Activated T-cell treated with anti-CD3 and anti-CD28 coated beads, Interleukin-2, amount 50 U/mL, for 4 hours (primary cell): ENCODE measurements at regions not wholly inside any gene's neighbourhood (a gene's known extent, or its start where the extent isn't known, plus 50 kb on each side); places are given as distances from the start of the nearest gene placed in this dataset.
"Not testable (repeated sequence)": the region's sequence is repeated elsewhere in the genome, so short reads cannot be mapped to it uniquely, and the experiment has no call there.

Source experiments
- ATAC-seq, 2 donors: fragments of 200-7000 bp; cut with Tn5 transposase; one replicate each; pipeline ENCODE4 v1.10.0; 2021
- DNase-seq: peaks from one replicate; pipeline ENCODE4 v3.0.0-alpha.2; 2020
- H3K27me3 Mint-ChIP-seq: one replicate; pipeline ENCODE4 v1.8.0; 2021; ENCODE audit warnings: low read depth, mixed read lengths
- H3K36me3 Mint-ChIP-seq: one replicate; pipeline ENCODE4 v1.8.0; 2022; ENCODE audit warnings: mixed read lengths; ENCODE audit not compliant: insufficient read depth
- H3K4me1 Mint-ChIP-seq: one replicate; pipeline ENCODE4 v1.8.0; 2021; ENCODE audit warnings: low read depth, mixed read lengths
- H3K4me3 Mint-ChIP-seq: one replicate; pipeline ENCODE4 v1.8.0; 2021; ENCODE audit warnings: mild to moderate bottlenecking, moderate library complexity, mixed read lengths
- H3K9me3 Mint-ChIP-seq: one replicate; pipeline ENCODE4 v1.8.0; 2021; ENCODE audit warnings: mixed read lengths

DNA sequence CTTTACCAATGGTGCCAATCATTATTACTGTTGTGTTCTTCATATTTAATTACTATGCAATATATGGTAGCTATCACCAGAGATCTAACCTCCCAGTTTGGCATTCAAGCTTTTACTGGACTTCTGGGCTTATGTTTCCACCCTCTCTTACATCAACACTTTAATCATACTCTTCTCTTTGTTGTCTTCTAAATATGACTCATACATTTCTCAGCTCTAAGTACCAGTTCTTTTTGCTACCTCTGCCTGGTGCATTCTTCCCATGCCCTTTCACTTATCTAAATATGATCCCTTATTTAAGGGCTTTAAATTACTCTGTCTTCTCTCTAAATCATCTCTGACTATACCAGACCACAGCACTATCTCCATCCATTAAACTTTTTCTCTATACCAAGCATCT, 246.1 kb upstream of the CCDC196 start:
- Mint-ChIP-seq H3K9me3 (no peaks in the 10 kb centered on the region), H3K4me1 (no peaks in the 10 kb centered on the region), H3K4me3 (no peak overlapping the region), H3K27me3 (peaks cover 10% of the 10 kb centered on the region), H3K36me3 (no peaks in the 10 kb centered on the region)
- no peak for ATAC-seq
- DNase-seq, result no peak

DNA sequence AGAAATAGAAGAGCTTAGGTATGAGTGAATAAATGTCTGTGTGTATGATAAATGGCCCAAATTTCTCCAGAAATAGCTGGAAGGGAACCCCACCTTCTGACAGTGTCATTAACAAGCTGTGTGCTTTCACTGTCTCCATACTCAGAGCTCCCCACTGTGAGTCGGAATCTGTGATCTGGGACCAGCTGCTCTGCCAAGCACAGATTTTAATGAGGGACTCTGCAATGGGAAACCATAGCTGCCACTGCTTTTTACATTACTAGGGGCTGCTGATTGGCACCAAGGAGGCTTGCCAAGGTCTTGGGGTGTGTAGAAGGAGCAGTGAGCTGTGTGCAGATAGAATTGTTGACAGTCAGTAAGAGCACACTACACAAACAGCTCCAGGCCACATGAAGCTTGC, 244.2 kb upstream of the CCDC196 start:
- ATAC-seq (no peak), DNase-seq (no peak)
- Mint-ChIP-seq H3K4me1 (no peaks in the 10 kb centered on the region), H3K4me3 (no peak overlapping the region), H3K9me3 (no peaks in the 10 kb centered on the region), H3K36me3 (no peaks in the 10 kb centered on the region), H3K27me3 (peaks cover 5% of the 10 kb centered on the region)

DNA sequence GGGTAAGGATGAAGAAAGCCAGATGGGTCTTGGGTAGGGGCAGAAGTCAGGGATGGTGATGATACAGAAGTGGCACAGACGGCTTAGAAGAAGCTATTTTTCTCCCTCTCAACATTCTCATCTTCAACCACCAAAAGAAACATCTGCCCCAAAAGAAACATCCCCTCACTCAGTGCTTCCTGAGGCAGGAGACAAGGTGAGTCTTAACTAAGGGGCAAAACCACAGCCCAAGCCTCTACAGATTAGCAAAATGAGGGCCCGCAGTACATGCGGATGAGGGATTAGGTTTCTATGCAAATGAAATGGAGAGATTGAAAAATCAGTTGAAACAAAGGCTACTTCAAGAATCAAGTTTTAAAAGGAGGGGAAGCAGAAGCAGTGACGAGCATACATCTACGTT, 241.3 kb upstream of the CCDC196 start:
- ATAC-seq (no peak), DNase-seq (no peak)
- no peaks in the 10 kb centered on the region for H3K9me3 Mint-ChIP-seq
- no peaks in the 10 kb centered on the region for H3K4me1 Mint-ChIP-seq
- peaks cover 2% of the 10 kb centered on the region for H3K27me3 Mint-ChIP-seq
- no peaks in the 10 kb centered on the region for H3K36me3 Mint-ChIP-seq
- no peak overlapping the region for H3K4me3 Mint-ChIP-seq

DNA sequence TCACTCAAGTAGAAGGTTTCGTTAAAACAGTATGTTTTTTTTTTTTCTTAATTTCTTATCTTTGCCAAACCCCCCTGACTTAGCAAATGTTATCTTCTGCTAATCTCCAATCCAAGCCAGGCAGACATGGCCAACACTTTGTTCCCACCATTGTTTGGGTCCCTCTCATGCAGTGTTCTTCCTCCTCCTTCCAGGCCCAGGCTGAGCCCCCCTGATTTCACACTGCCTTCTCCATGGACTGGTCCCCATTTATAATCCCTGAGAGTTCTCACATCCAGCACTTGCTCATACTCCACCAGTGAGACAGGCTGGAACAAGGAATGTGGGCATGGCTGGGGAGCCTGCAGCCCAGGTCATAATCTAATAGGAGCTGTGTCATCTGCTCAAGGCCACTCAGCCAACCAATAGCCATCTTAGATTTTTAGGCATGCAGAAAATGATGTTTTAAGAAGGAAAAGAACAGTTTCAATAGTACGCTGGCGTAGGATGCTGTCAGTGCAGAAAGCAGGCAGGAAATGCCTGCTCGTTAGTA, 238.4 kb upstream of the CCDC196 start:
- no peak for DNase-seq
- H3K4me3 Mint-ChIP-seq, result no peak overlapping the region
- no peaks in the 10 kb centered on the region for H3K4me1 Mint-ChIP-seq
- ATAC-seq, result no peak
- H3K27me3 Mint-ChIP-seq, result peaks cover 2% of the 10 kb centered on the region
- no peaks in the 10 kb centered on the region for H3K9me3 Mint-ChIP-seq
- H3K36me3 Mint-ChIP-seq, result no peaks in the 10 kb centered on the region

DNA sequence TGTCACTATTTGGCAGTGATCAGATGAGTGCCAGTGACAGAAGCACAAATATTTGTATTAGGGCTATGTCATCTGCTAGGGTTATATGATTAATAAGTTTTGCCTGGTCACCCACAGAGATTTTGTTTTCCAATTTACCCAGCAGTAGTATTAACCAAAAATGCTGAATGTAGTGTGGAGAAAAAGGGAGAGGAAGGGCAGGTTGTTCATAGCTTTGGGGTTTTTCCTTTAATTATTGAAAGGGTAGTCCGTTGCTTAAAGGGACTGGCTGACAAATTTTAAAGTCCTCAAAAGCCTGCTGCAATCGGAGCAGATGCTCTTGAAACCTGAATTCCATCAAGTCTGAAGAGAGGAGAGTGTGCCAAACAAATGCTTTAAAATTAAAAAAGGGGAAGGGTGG, 237.9 kb upstream of the CCDC196 start:
- Mint-ChIP-seq H3K9me3 (no peaks in the 10 kb centered on the region), H3K4me1 (no peaks in the 10 kb centered on the region), H3K4me3 (no peak overlapping the region), H3K36me3 (no peaks in the 10 kb centered on the region), H3K27me3 (peaks cover 2% of the 10 kb centered on the region)
- DNase-seq, result no peak
- ATAC-seq, result no peak

DNA sequence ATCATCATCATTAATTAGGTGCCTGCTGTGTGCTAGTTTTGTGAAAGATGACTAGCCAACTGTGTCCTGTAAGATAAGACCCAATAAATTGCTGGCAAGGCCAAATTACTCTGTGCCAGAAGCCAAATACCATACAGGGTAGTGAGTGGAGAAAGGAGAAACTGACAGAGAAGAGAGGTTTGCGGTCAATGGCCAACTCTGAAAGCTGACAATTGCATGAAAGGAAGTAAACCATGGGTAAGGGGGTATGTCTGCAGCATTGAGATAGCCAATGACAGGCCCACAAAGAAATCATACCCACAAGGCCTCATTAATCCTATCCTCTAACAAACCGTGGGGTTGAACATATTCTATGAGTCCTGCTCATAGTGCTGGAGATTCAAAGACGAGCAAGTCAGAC, 236.6 kb upstream of the CCDC196 start:
- no peaks in the 10 kb centered on the region for H3K36me3 Mint-ChIP-seq
- H3K4me1 Mint-ChIP-seq, result no peaks in the 10 kb centered on the region
- no peaks in the 10 kb centered on the region for H3K9me3 Mint-ChIP-seq
- no peak for DNase-seq
- H3K27me3 Mint-ChIP-seq, result peaks cover 2% of the 10 kb centered on the region
- H3K4me3 Mint-ChIP-seq, result no peak overlapping the region
- ATAC-seq, result no peak

DNA sequence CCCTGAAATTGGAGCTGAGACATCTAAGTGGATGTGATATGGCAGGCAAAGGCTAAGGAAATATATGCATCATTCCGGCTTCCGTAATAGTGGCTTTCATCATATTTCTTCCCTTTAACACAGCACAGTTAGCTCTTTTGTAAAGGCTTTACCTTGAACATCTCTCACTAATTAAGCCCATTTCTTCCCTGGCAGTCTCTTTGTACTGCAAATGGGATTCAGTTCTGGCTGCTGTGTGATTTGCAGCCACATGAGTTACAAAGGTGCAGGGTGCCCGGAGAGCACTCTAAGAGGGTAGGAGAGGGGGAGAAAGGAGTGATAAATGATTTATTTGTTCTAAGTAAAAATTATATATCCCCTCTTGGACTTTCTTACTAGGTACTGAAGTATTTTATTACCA, 232.1 kb upstream of the CCDC196 start:
- Mint-ChIP-seq H3K27me3 (no peaks in the 10 kb centered on the region), H3K9me3 (no peaks in the 10 kb centered on the region), H3K4me3 (no peak overlapping the region), H3K36me3 (no peaks in the 10 kb centered on the region), H3K4me1 (no peaks in the 10 kb centered on the region)
- no peak for ATAC-seq
- DNase-seq, result no peak

DNA sequence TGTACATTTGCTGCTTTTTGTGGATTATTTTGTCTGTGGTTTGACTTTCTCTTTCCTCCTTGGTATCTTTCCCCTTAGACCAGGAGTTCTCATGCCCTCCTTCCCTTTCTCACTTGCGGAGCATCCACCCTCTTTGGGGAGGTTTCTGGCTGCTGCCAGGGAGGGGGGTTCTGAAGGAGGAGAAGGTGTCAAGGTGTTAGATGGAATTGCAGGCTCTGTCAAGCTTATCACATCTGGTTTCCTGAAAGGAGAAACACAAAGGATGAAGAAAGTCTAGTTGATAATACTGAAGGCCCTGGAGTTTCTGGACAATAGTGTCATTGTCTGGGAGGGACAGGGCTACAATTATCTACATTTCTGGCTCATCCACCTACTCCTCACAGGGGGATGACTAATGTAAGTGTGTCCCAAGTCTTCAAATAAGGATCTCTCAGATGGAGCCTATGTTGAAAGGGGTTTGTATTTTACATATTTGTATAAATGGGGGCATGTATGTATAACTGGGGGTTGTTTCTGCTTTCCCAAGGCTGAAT, 217.3 kb upstream of the CCDC196 start:
- DNase-seq, result no peak
- Mint-ChIP-seq H3K4me1 (no peaks in the 10 kb centered on the region), H3K4me3 (no peak overlapping the region), H3K9me3 (no peaks in the 10 kb centered on the region), H3K36me3 (no peaks in the 10 kb centered on the region), H3K27me3 (peaks cover 4% of the 10 kb centered on the region)
- no peak for ATAC-seq

DNA sequence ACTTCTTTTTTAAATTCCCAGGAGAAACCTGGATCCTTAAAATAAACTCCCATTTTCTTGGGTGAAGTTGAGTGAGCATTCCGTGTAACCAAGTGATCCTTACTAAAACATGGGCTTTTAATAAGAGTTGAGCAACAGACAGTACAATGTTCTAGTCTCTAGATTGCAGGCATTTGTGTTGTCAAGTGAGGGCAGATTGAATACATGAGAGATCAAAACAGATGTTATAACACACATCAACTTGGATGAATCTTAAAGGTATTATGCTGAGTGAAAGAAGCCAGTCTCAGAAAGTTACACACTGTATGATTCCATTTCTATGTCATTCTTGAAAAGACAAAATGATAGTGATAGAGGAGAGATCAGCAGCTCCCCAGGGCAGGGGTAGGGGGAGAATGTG, 213.9 kb upstream of the CCDC196 start:
- Mint-ChIP-seq H3K4me3 (no peak overlapping the region), H3K4me1 (no peaks in the 10 kb centered on the region), H3K27me3 (peaks cover 4% of the 10 kb centered on the region), H3K9me3 (no peaks in the 10 kb centered on the region), H3K36me3 (no peaks in the 10 kb centered on the region)
- no peak for ATAC-seq
- no peak for DNase-seq

DNA sequence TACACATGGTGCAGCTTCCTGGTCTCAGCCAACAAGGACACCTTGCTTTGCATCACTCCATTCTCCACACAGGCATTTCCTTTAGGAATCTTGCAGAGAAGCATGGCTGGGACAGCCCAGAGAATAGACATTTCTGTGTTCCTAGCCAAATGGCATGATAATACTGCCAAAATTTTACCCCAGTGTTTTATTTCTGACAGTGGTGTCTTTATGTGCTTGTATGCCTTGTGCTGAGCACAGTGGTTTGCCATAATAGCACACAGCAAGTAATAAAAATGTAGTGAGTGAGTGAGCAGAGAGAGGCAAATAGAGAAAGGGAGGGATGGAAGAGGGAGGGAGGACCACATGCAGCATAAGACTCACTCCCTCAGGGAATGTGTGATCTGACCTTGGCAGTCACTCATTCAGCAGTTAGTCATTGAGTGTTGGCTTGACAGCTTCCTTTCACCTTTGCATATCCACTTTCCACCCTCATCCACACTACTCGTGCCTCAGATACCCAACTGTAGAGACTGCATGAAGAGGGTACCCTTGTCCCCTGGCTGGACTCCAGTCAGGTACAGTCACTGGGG, 212.8 kb upstream of the CCDC196 start:
- DNase-seq (no peak), ATAC-seq (no peak)
- H3K4me3 Mint-ChIP-seq, result no peak overlapping the region
- no peaks in the 10 kb centered on the region for H3K36me3 Mint-ChIP-seq
- H3K27me3 Mint-ChIP-seq, result peaks cover 4% of the 10 kb centered on the region
- H3K9me3 Mint-ChIP-seq, result no peaks in the 10 kb centered on the region
- H3K4me1 Mint-ChIP-seq, result no peaks in the 10 kb centered on the region

DNA sequence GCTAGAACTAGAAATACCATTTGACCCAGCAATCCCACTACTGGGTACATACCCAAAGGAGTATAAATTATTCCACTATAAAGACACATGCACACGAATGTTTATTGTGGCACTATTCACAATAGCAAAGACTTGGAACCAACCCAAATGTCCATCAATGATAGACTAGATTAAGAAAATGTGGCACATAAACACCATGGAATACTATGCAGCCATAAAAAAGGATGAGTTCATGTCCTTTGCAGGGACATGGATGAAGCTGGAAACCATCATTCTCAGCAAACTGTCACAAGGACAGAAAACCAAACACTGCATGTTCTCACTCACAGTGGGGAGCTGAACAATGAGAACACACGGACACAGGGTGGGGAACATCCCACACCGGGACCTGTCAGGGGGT, 207.8 kb upstream of the CCDC196 start:
- H3K4me3 Mint-ChIP-seq, result not testable (repeated sequence)

DNA sequence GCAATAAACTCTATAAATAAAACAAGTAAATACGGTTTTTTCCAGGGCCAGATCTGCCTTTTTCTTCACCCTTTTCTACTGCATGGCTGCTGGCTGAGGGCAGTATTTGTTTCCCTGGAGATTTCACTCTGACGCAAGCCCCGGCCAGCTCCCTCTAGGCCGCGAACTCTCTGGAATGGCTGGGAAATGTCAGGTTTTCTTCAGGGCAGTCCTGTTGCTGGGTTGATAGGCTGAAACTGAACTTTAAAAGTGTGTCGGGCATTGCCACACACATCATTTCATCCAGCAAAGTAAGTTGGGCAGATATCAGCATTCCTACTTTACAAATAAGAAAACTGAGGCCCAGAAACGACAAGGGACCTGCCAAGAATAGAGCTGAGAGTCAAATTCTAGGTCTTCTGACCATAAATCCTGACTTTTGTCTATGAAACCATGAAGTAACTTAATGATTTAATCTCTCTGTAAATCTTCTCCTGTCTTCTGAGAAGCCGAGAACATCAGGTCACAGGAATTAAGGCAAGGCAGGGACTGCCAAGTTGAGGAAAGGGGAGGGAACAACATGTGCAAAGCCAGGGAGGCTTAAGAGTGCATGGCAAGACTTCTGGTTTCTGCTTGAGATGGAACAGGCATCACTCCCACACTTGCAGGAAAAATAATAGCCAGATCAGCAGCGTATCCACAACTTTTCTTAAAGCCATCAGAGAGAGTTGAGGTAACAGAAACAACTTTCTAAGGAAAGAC, 205.0 kb upstream of the CCDC196 start:
- DNase-seq (no peak), ATAC-seq (no peak)
- no peaks in the 10 kb centered on the region for H3K27me3 Mint-ChIP-seq
- no peak overlapping the region for H3K4me3 Mint-ChIP-seq
- peaks cover 9% of the 10 kb centered on the region for H3K9me3 Mint-ChIP-seq
- H3K36me3 Mint-ChIP-seq, result peaks cover 3% of the 10 kb centered on the region
- no peaks in the 10 kb centered on the region for H3K4me1 Mint-ChIP-seq

More for the DNA sequence above, 207.8 kb upstream of the CCDC196 start:
- not testable (repeated sequence) for H3K27me3 Mint-ChIP-seq, DNase-seq, H3K4me1 Mint-ChIP-seq, H3K36me3 Mint-ChIP-seq, ATAC-seq, H3K9me3 Mint-ChIP-seq

DNA sequence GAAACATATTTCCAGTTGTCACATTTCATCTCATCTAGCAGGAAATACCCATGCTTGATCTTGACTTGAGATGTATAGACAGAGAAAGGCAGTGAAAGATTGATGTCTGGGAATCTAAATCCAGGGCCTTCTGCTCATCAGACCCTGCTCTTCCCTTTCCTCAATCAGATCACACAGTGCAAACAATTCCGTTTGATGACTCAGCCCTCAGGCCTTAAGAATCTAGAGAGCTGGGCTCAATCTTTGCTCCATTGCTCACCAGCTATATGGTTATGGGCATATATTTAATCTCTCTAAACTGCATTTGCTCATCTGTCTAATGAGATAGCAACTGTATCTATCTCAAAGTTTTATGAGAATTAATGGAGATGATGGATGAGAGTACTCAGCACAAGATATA, 201.8 kb upstream of the CCDC196 start:
- Mint-ChIP-seq H3K36me3 (no peaks in the 10 kb centered on the region), H3K27me3 (no peaks in the 10 kb centered on the region)

DNA sequence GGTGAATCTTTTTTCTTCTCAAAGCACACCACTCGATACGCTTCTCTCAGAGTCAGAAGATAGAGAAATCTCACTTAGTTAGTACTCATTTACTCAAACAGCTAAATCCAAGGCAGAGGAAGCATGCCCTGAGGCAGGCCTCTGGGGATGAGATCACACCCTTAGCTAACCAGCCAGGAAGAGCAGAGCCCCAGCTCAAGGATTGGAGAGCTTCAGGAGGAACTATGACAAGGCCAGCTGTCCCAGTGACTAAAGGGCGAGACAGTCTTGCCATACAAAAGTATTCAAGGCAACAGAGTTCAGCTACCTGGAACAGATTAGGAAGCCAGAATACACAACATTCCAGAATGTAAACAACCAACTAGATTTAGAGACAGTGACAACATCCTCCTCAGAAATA, 197.7 kb upstream of the CCDC196 start:
- Mint-ChIP-seq H3K4me1 (peaks cover 2% of the 10 kb centered on the region), H3K9me3 (no peaks in the 10 kb centered on the region), H3K36me3 (peaks cover 2% of the 10 kb centered on the region), H3K27me3 (no peaks in the 10 kb centered on the region), H3K4me3 (no peak overlapping the region)
- no peak for DNase-seq
- ATAC-seq, result no peak

More for the DNA sequence above, 201.8 kb upstream of the CCDC196 start:
- no peak for DNase-seq
- Mint-ChIP-seq H3K4me3 (no peak overlapping the region), H3K9me3 (peaks cover 5% of the 10 kb centered on the region), H3K4me1 (no peaks in the 10 kb centered on the region)
- ATAC-seq, result no peak

DNA sequence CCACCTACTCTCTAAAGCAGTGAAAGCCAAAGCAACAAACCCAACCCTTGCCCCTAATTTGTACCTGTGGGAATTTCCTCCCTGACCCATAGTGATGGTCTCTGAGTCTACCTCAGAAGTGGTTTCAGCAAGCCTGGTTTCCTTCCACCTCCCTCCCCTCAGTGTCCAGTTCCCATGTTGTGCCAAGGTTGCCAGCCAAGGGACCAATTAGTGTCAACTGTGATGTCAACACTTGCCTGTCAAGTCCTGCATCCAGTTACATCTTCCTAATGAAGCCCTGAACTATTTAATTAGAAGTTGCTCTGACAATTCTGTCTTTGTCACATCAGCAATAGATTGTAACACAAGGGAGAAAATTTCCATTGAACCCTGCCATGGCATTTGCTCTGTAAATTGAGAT, 194.4 kb upstream of the CCDC196 start:
- Mint-ChIP-seq H3K4me1 (peaks cover 6% of the 10 kb centered on the region), H3K27me3 (no peaks in the 10 kb centered on the region), H3K9me3 (no peaks in the 10 kb centered on the region), H3K36me3 (peaks cover 2% of the 10 kb centered on the region), H3K4me3 (no peak overlapping the region)
- no peak for ATAC-seq
- no peak for DNase-seq
